GM21447 (cell line): ENCODE measurements at regions not wholly inside any gene's neighbourhood (a gene's known extent, or its start where the extent isn't known, plus 50 kb on each side); places are given as distances from the start of the nearest gene placed in this dataset.

Source experiments
- ATAC-seq: cut with Tn5 transposase; IDR thresholded peaks from one replicate; pipeline ENCODE4 v1.9.1; 2021; ENCODE audit not compliant: unreplicated experiment

DNA sequence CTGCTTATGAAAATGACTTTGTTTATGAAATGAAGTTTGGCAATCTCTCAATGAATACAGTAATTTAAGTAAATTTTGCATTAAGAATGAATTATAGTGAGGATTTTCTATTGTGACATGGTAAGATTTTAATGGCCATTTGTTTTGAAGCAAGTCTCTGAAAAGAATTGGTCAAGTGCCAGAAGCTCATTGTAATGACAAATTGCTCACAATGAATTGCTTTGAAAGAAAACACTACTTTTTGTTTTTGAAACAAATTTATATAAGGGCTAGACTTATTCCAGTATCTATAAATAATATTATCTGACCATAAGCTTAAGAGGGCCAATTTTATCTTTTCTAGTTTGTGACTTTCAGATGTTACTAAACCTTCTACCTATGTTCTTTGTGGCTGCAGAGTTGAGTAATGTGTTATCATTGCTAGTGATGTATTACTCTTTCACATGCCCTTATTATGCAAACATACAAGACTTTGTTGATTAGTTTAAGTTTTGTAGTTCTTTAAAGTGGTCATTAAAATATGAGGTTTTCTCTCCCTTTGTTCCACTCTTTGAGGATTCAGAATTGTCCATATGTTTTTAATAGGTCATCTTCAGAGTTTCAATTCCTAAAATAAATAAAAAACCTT is 93.0 kb upstream of the ZNF608 start:
- no peak for ATAC-seq

DNA sequence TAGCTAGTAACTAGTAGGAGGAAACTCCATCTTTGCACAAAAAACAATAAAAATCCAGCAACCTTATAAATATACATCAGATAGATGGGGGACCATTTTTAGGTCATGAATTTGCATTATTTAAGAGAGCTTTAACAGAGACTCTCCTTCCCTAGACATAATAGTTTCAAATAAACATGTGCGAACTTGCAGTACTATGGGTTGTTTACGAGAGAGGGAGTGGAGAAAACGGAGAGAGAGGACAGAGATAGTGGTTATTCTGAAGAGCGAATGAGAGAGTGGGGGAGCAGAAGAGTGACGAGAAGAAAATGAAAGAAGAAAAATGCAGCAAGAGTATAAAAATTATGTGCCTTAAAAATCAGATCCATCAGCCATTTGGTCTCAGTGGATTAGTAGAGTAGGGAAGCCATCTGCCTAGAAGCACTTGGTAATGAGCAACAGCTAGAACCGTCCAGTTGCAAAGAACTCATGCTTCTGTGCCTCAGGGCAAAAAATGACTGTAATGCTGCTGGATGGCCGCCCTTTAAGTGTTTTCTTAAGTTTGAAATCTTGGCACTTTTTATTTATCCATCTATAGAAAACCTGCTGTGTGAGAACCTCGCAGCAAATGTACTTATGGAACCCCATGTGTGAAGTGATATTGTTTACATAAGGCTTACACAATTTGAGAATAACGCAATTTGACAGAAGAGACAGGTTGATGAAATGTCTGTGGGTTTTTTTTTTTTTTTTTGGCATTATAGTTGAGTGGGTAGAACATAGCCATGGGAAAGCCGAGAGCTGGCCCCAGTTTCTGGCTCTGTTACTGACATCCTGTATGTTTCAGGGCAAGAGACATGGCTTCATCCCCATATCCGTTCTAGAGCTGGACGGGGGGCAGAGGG is 95.6 kb upstream of the ZNF608 start:
- ATAC-seq: no peak

DNA sequence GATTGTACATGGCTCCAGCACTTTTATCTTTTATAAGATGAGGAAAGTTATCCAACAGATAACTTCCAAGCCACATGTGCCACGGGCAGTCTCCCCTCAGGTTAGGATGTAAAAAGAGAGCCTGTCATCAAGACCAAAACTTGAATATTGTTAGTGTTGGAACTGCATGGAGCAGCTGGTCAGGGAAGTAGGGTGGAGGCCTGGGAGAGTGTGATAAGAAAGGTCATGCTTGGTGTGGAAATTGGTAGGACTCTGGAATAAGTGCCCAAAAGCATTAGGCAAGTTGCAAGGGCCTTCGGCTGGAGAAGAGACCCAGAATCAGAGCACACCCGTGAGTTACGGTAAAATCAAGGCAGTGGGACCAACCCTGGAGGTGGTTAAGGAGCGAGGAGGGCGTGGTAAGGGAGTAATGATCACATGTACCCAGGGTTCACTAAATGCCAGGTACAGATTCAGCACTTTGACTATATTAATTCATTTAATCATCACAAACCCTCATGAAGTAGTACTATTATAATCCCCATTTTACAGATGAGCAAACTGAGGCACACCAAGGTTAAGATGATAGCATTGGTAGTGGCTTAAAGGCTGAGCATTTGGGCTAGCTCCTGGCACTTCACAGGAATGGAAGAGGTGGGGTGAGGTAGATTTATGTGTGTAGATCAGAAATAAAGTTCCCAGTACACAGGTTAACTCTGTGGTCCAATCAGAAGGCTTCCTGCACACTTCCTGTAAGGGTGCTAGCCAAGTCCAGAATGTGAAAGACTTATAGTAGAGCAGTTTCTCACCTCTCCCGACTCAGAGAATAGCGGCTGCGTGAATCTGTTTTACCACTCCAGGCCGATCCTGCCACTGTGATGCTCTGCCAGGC is 96.5 kb upstream of the ZNF608 start:
- ATAC-seq: no peak

DNA sequence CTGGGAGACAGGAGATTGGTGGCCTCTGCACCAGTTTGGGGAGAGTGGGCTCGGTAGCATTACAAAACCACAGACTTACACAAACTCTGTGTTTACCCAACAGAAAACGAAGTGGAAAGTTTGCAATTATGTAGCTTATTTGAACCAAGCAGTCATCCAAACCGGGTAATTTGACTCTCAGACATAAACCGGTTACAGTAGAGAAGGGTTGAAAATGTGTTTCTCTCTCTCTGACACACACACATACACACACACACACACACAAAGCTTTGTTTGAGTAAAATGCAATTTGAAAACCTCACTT is 97.1 kb upstream of the ZNF608 start:
- ATAC-seq: no peak

DNA sequence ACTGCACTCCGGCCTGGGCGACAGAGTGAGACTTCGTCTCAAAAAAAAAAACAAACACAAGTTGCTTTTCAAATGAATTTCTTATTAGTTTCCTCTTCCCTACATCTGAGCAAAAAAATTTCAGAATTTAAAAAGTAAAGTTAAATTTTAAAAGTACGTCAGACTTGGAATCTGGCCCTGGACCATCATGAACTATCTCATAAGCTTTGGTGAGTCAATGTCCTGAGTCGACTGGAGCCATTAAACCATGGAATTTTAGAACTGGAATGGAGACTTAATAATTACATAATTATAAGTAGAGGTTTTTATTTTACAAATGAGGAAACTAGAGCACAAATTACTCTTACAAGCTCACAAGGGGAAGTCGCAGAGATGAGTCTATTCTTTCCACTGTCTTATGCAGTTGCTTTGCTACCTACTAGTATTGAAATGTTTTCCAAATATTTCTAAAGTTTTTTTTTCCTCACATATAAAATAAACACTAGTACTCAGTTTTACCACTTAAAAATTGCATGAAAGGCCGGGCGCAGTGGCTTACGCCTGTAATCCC is 98.0 kb upstream of the ZNF608 start:
- no peak for ATAC-seq

DNA sequence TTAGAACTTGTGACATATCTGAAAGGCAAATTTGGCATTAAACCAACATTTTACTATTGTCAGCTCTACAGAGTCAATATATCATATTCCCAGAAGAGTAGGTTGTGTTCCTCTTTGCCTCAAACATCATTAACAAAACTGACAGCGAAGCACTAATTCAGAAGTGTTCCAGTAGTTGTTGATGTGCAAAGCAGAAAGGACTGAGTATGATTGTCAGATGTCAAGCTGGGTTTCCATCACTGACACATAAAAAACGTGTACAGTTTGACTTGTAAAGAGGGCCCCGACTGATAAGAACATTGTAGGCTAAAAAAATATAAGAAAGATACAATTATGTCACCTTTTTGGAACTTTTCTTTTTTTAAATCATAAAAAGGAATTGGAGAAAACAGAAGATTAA is 101.5 kb upstream of the ZNF608 start:
- ATAC-seq: no peak

DNA sequence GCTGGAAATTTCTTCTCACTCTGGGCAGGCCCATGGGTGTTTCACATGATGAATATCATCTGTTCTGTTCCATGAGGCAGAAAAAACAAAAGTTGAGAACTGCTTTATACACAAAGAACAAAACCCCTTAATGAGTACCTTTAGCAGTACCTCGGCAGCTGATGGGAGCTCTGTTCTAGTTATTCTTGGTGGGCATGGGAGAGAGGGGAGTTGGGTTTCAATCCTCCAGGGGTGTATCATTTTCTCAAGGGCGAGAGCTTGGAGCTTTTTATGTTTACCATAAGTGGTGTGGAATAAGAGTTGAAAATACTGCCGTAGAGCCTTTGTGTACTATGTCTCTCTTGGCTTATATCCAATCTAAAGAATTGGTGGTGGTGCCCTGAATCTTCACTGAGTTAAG is 103.3 kb upstream of the ZNF608 start:
- ATAC-seq: no peak

DNA sequence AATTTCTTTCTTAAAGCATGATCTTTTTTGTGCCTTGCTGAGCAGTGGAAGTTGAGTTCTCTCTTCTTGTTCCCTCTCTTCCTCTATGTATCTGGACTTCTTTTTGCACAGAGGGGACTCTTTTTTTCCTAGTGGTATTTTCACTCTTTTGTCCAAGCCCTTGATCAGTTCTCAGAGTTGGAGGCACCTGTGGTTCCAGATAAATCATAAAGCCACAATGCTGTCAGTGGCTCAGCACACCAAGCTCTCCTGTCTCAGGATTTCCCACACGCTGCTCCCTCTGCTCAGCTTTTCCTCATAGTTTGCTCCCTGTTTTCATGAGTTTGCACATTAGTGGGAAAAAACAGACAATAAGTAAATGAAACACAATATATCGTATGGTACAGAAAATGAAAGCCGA is 110.3 kb upstream of the ZNF608 start:
- no peak for ATAC-seq

DNA sequence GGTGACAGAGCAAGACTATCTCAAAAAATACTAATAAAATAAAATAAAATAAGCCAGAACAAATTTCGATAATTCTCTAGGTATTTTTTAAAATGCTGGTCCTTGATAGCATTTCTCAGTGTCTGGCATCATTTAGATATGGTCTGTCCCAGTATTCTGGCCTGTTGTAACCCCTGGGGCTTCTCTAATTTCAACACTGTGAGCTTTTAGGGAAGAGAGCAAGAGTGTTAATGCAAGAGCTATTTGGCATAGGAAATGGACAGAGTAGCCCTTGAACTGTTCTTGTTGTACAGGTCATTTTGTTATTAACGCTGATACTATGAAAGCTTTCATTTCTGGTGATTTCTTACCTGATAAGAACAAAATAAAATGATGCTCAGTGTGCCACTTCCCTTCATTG is 112.2 kb upstream of the ZNF608 start:
- no peak for ATAC-seq

DNA sequence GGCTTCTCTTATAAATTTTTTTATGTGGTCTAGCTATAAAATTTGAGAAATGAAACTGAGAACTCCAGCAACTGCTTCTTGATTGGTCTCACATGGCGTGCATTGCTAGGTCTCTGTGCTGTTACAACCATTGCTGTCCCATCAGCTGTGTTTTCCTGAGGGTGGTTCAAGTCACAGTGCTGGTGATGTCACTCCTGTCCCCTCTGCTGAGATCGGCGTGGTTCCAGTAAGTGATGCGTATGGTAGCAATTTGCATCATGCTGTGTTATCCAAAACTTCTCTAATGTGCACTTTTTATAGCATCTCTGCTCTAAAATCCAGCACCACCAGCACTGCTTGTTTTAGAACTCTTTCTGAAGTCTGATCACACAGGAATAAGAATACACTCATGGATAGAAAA is 112.6 kb upstream of the ZNF608 start:
- no peak for ATAC-seq

DNA sequence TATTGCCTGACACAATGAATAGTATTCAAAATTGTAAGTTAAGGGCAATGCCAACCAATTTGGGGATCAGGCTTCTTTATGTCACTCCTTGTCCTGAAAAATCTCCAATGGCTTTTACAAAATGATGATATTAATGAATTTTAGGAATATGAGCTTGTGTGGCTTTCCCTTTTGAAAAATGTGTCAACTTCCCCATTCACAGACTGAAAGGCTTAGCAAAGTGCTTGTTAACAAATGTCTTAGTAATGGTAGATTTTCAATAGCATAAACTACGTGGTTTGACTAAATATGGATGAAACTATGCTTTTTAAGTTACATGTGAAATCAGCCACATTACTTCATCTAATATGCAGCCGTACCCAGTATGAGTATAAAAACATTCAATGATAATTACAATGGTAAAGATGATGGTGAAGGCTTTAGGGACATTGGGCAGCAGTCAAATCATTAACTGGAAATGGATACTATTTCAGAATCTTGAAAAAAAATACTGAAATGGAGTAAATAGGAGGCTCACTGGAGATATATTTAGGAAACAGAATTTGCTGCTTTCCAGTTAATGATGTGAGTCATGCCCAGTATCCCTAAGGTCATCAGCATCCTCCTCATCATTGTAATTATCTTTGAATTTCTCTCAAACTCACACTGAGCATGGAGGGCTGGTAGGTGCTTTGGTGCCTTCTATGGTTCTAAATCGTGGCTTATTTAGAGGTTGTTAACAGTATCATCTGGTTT is 113.3 kb upstream of the ZNF608 start:
- no peak for ATAC-seq

DNA sequence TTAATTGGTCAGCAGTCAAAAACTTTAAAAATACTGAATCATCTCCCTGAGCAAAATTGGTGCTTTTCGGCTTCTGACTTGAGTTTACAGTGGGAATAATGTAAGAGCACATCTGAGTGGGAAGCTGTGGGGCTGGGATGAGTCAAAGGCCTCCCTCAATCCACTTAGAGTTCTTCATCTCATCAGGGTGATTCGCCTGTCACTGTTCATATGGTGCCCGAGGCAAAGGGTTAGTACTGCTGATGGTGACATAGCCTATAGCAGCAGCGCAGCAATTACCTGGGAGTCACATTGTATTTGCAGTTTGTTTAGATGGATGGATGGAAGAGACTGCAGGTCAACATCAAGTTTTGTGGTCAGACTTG is 113.8 kb upstream of the ZNF608 start:
- ATAC-seq: no peak

DNA sequence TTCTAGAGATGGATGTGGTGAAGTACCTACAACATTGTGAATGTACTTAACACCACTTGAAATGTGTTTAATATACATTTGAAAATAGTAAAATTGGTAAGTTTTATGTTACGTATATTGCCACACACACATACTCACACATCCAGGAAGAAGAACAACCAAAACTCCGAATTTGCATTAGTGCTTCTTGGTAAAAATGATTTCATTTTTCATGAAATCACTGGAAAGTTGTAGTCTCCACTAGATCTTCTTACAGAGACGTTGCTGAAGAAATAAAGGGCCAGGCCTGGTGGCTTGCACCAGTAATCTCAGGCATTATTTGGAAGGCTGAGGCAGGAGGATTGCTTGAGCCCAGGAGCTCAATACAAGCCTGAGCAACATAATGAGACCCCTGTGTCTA is 118.6 kb upstream of the ZNF608 start:
- no peak for ATAC-seq

DNA sequence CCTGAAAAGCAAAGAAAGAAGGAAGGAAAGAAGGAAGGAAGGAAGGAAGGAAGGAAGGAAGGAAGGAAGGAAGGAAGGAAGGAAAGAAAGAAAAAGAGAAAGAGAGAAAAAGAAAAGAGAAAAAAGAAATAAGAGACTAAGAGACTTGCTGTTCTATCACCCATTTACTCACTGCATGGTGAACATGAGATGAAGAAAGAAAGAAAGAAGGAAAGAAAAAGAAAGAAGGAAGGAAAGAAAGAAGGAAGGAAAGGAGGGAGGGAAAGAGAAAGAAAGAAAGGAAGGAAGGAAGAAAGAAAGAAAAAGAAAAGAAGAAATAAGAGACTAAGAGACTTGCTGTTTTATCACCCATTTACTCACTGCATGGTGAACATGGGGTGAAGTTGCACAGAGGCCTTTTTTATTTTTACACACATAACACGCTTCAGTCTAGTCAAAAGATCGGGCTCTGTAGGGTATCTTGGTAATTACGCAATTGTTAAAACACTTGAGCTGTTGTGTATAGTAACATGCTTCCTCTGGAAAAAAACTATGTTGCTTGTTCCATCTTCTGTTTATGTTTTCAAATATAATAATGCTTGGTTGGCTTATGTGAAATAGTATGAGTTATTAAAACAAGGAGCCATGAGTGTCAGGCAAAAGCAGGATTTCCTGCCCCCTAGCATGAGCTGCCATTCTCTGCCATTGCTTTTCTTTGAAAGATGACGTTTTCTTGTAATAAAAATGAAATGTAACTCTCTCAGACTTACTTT is 119.3 kb upstream of the ZNF608 start:
- ATAC-seq: no peak

DNA sequence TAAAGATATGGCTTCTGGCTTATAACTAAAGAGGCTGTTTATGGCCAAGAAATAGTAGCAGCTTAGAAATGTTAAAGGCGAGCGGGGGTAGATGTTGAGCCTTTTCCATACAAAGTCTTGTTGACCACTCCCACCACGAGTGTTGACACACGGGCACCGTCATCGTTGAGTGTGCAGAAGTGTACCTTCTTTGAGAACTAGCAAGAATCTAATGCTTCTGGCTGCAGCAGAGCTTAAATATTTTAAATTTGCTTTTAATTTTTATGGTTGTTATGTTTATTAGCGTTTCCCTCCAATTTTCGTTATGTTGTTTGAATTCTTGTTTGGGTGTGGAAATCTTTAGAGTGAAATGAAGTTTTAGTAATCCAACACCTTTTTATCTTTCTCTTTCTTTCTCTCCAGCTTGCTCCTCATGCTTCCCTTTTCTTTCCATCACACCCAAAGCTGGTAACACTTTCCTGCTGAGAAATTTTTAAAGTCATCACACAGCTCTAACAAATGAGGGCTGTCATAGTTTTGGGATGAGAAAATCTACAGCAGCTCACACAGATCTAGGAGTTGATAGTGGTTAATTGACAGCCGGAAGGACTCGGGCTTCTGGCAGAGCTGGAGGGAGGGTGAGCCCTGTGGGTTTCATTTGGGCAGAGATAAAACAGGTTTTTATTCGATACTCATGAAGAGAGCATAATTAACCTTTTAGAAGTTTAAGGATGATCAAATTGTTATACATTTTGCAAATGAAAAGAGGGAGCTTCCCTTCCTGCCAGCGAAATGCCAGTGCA is 120.1 kb upstream of the ZNF608 start:
- ATAC-seq: no peak

DNA sequence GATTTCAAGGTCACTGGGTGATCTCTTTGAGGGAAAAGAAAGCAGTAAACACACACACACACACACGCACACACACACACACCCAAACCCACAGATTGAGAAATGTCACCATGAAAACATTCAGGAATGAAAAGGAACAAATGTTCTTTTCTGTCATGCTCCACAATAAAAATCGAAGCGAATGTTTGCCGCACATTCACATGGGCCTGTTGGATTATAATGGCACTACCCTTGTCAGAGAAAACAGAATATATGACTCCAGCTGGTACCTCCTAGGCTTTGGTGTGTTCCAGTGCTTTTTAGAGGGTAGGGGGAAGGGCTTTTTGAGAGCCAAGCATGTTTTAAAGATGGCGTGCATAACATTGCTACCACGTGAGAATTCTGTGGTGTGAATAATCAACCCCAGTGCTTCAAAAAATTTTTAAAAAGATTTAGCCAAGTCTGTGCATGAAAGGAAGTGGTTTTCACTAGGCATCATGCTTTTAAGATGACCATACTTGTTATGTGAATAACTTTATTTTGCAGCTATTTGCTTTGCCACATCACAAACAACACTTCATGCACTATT is 120.8 kb upstream of the ZNF608 start:
- ATAC-seq: no peak

DNA sequence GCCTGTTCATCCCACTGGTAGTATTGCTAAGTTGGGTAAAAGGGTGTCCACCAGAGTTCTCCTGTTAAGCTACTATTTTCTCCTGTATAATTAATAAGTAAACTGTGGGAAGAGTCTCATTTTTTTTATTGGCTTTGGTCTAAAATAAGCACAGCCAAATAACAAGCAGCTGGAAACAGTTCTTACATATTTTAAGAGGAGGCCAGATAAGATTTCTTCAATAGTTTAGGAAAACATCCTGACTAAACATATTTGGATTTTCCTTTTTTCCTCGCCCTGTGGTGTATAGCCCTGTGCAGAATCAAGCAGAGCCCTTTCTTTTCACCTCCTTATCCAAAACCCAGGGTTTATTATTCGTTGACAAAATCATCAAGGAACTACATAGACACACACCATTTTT is 122.2 kb upstream of the ZNF608 start:
- ATAC-seq: no peak

DNA sequence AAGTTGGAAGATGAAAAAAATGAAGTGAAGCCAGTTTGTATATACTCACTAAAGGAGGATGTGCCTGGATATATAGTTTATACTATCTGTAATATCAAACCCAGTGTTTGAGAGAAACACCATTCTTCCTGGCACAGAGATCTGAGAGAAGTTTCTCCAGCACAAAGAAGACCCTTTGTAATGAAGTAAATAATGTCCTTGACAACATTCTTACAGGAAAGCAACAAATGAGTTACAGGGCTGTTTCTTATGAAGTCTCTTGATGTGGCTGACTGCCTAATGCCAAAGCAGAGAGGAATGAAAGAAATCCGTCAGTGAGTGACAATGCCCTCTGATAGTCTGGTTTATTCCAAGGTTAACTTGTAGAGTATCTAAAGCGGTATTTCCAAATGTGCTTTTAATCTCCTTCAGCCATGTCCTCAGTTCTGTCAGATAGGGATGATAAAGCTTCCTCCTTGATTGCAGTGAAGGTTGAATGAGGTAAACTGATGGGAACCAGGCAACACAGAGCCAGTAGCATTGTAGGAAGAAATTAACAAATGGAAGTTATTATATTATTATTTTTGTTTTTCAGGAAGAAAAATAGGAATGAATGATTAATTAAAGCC is 123.1 kb upstream of the ZNF608 start:
- no peak for ATAC-seq

DNA sequence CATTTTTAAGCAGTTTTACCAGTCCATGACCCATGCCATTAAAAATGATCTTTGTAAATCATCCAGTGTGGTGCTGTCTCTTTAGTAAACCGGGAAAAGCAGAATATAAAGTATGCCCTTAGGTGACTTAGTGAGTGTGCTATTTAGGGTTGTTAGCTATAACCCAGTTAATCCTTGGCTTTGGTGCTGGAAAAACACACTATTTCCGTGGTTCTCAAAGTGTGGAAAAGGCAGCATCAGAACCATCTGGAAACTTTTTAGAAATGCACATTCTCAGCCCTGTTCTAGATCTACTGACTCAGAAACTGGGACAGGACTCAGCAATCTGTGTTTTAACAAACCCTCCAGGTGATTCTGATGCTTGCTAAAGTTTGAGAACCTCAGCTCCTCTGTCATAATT is 123.6 kb upstream of the ZNF608 start:
- ATAC-seq: no peak
